ENCODE measurements at regions not wholly inside any gene's neighbourhood (a gene's known extent, or its start where the extent isn't known, plus 50 kb on each side); places are given as distances from the start of the nearest gene placed in this dataset.

GRCh38 chr14:40028991-40029390 is 596.8 kb upstream of the FBXO33 start:
- no peak for TF ChIP-seq SIN3A (IDR thresholded peaks at IDR 0.05; ENCODE audit: borderline replicate concordance, insufficient read depth, low read depth, low read length)
- TF ChIP-seq CTCF (IDR thresholded peaks at IDR 0.05), result no peak
- no peak for TF ChIP-seq POLR2AphosphoS5 (IDR thresholded peaks at IDR 0.05; ENCODE audit: low read depth, low read length)
- TF ChIP-seq REST (IDR thresholded peaks at IDR 0.05; ENCODE audit: insufficient read depth in 1 of 2, low read depth in 2 of 2, low read length in 1 of 2), result no peak

Data from Panc1 (cell line).